B cell (primary cell): ENCODE measurements at regions not wholly inside any gene's neighbourhood (a gene's known extent, or its start where the extent isn't known, plus 50 kb on each side); places are given as distances from the start of the nearest gene placed in this dataset.

ENCODE experiments used
- ATAC-seq: fragments of 200-7000 bp; cut with Tn5 transposase; one replicate; pipeline ENCODE4 v1.10.0; 2021; ENCODE audit warnings: low read depth, mild to moderate bottlenecking, moderate number of reproducible peaks, moderate library complexity
- CTCF ChIA-PET: fragments of 350-600 bp; sonication (Branson Sonifier 250); formaldehyde crosslinking; loops from one replicate; lab custom pipeline; 2021; ENCODE audit warnings: antibody characterized with exemption, inconsistent platforms; lab: Charles Lee
- POLR2A ChIA-PET: fragments of 350-600 bp; sonication (Branson Sonifier 250); formaldehyde crosslinking; loops from one replicate; lab custom pipeline; 2021; ENCODE audit warnings: antibody characterized with exemption; lab: Charles Lee
- DNase-seq: peaks from one replicate; pipeline ENCODE4 v3.0.0; 2013
- H2AFZ ChIP-seq: 2 replicates; pipeline ENCODE4 v1.6.1; 2012; ENCODE audit warnings: mild to moderate bottlenecking, low read depth, low read length; ENCODE audit not compliant: insufficient read depth, poor library complexity, severe bottlenecking
- H3K27ac ChIP-seq, 2 donors: 1 replicate in 1 of 2; 2 replicates in 1 of 2; pipeline ENCODE4 v1.5.1; 2012 to 2013; ENCODE audit warnings: low read length in 2 of 2, mild to moderate bottlenecking in 2 of 2, moderate library complexity in 1 of 2
- H3K27me3 ChIP-seq, 4 experiments: fragments of 200-600 bp in 1 of 4; sonication (generic) in 1 of 4; replicated peaks in 1 of 4; 1 replicate in 2 of 4; 2 replicates in 2 of 4; pipeline versions ENCODE4 v1.6.1 to v1.7.0; 2013 to 2016; ENCODE audit warnings: low read length in 3 of 4, mild to moderate bottlenecking in 2 of 4, mixed read lengths in 1 of 4, moderate library complexity in 1 of 4; ENCODE audit not compliant: insufficient read depth in 4 of 4, control insufficient read depth in 3 of 4; ENCODE audit errors: control extremely low read depth in 1 of 4
- H3K36me3 ChIP-seq, 2 experiments: replicated peaks in 1 of 2; 1 replicate in 1 of 2; 2 replicates in 1 of 2; pipeline versions ENCODE4 v1.6.1 to v1.7.1; 2013; ENCODE audit warnings: low read length in 1 of 2; ENCODE audit not compliant: insufficient read depth in 2 of 2, control insufficient read depth in 1 of 2; ENCODE audit errors: control extremely low read depth in 1 of 2, extremely low read depth in 1 of 2
- H3K4me1 ChIP-seq, 2 donors: fragments of 200-600 bp in 1 of 2; sonication (generic) in 1 of 2; 1 replicate in 1 of 2; 2 replicates in 1 of 2; pipeline versions ENCODE4 v1.5.1 to v1.6.1; 2013 to 2017; ENCODE audit warnings: low read length in 2 of 2; ENCODE audit not compliant: control insufficient read depth in 2 of 2, insufficient read depth in 2 of 2
- H3K4me2 ChIP-seq: replicated peaks from 2 replicates; pipeline ENCODE3; 2012; ENCODE audit warnings: mild to moderate bottlenecking, low read depth, low read length; ENCODE audit not compliant: poor library complexity, severe bottlenecking
- H3K4me3 ChIP-seq, 5 experiments: fragments of 200-600 bp in 1 of 5; sonication (generic) in 1 of 5; 1 replicate in 3 of 5; 2 replicates in 2 of 5; pipeline versions ENCODE4 v1.5.1 to v1.7.0; 2011 to 2016; ENCODE audit warnings: low read length in 4 of 5, mild to moderate bottlenecking in 4 of 5, low read depth in 2 of 5, control low read depth in 1 of 5, moderate library complexity in 1 of 5; ENCODE audit not compliant: insufficient read depth in 1 of 5; ENCODE audit errors: control extremely low read depth in 1 of 5, extremely low read depth in 1 of 5
- H3K79me2 ChIP-seq: fragments of 200-600 bp; sonication (generic); one replicate; pipeline ENCODE4 v1.6.0; 2016; ENCODE audit warnings: low read length; ENCODE audit not compliant: control insufficient read depth, insufficient read depth
- H3K9ac ChIP-seq: fragments of 200-600 bp; sonication (generic); 2 replicates; pipeline ENCODE4 v1.6.1; 2017; ENCODE audit warnings: mild to moderate bottlenecking, low read length, moderate library complexity
- H3K9me3 ChIP-seq, 3 donors: one replicate each; pipeline versions ENCODE4 v1.6.1 to v1.7.1; 2013; ENCODE audit warnings: low read length in 2 of 3; ENCODE audit not compliant: control insufficient read depth in 2 of 3, insufficient read depth in 1 of 3; ENCODE audit errors: control extremely low read depth in 1 of 3
- H4K20me1 ChIP-seq: 2 replicates; pipeline ENCODE4 v1.6.0; 2012; ENCODE audit warnings: mild to moderate bottlenecking, low read length; ENCODE audit not compliant: insufficient read depth, control insufficient read depth, poor library complexity, severe bottlenecking
- H3K27ac Mint-ChIP-seq: one replicate; pipeline ENCODE4 v1.8.0; 2021; ENCODE audit warnings: mixed read lengths
- H3K27me3 Mint-ChIP-seq: one replicate; pipeline ENCODE4 v1.8.0; 2021; ENCODE audit warnings: mixed read lengths
- H3K4me1 Mint-ChIP-seq: one replicate; pipeline ENCODE4 v1.8.0; 2021; ENCODE audit warnings: mixed read lengths
- H3K4me3 Mint-ChIP-seq: one replicate; pipeline ENCODE4 v1.8.0; 2021; ENCODE audit warnings: mixed read lengths
- H3K9me3 Mint-ChIP-seq: one replicate; pipeline ENCODE4 v1.8.0; 2022; ENCODE audit warnings: mixed read lengths; ENCODE audit not compliant: insufficient read depth
- EZH2 ChIP-seq: IDR thresholded peaks from 2 replicates; pipeline ENCODE4 v1.6.1; 2012; ENCODE audit warnings: borderline replicate concordance, low read depth, mild to moderate bottlenecking, moderate library complexity, low read length; ENCODE audit not compliant: insufficient read depth, poor library complexity, severe bottlenecking
- WGBS: methylation state at CpG from one replicate; pipeline ENCODE4 v1.1.5; 2013; ENCODE audit warnings: missing lambda C conversion rate; ENCODE audit not compliant: insufficient coverage; 5-methylcytosine and 5-hydroxymethylcytosine counted together
- intact Hi-C: fragments of 100-400 bp; cut with micrococcal nuclease; formaldehyde crosslinking; loops from one replicate; pipeline ENCODE4 v1.10.0; 2022
- TF ChIP-seq, protein P1 (sequence below): fragments of 200-600 bp; IDR thresholded peaks from one replicate; pipeline ENCODE4 v1.8.0; 2022; ENCODE audit warnings: antibody characterized with exemption, mild to moderate bottlenecking

DNA sequence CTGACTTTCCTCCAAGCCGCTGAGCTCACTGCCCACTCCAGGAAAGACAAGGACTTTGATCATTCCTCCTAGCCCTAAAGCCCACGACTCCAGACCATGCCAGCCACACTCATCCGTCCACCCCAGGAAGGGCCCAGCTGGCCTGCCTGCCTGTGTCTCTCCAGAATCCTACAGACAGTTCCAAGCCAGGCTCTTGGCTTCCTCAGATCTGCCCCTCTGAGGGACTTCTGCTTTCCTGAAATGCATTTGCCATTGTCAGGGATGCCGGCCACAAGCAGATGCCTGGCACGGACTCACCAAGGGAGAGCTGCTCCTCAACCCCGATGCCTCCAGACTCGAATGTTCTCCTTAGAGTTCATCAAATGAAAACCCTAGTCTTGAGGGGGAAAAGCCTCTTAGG lies 155.8 kb downstream of the OAT start:
- peaks cover 0 to 11% (median 0%) of the 10 kb centered on the region in 3 donors for H3K9me3 ChIP-seq
- Mint-ChIP-seq H3K4me3 (no peak overlapping the region), H3K27ac (no peak overlapping the region), H3K9me3 (peaks cover 5% of the 10 kb centered on the region), H3K4me1 (no peaks in the 10 kb centered on the region), H3K27me3 (peaks cover 3% of the 10 kb centered on the region)
- no peak overlapping the region for H3K27ac ChIP-seq
- no peak for DNase-seq
- 73% methylated on average over 5 of the region's 7 CpGs for WGBS
- H3K36me3 ChIP-seq, result no peaks in the 10 kb centered on the region
- ATAC-seq, result no peak
- no peak overlapping the region for H3K9ac ChIP-seq
- CTCF ChIA-PET, result interaction anchor here (0.8 to 8.2 kb wide), 5 partner anchors 40 to 267 kb away, joined by 3 to 115 read pairs (median 4); no protein-coding TSS in a partner anchor
- no peaks in the 10 kb centered on the region for H3K4me1 ChIP-seq
- POLR2A ChIA-PET, result no interaction called here
- no peak overlapping the region for H3K4me3 ChIP-seq
- intact Hi-C loops, result loop anchor here (1.0 kb wide), 1 partner anchor 238 kb away; no protein-coding TSS in a partner anchor
- H3K79me2 ChIP-seq, result no peaks in the 10 kb centered on the region
- H3K4me2 ChIP-seq, result no peak overlapping the region
- TF ChIP-seq, protein P1, sequence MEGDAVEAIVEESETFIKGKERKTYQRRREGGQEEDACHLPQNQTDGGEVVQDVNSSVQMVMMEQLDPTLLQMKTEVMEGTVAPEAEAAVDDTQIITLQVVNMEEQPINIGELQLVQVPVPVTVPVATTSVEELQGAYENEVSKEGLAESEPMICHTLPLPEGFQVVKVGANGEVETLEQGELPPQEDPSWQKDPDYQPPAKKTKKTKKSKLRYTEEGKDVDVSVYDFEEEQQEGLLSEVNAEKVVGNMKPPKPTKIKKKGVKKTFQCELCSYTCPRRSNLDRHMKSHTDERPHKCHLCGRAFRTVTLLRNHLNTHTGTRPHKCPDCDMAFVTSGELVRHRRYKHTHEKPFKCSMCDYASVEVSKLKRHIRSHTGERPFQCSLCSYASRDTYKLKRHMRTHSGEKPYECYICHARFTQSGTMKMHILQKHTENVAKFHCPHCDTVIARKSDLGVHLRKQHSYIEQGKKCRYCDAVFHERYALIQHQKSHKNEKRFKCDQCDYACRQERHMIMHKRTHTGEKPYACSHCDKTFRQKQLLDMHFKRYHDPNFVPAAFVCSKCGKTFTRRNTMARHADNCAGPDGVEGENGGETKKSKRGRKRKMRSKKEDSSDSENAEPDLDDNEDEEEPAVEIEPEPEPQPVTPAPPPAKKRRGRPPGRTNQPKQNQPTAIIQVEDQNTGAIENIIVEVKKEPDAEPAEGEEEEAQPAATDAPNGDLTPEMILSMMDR, result no peak
- TF ChIP-seq EZH2, result no peak
- H4K20me1 ChIP-seq, result no peaks in the 10 kb centered on the region
- H2AFZ ChIP-seq, result no peak overlapping the region
- H3K27me3 ChIP-seq, result no peaks in the 10 kb centered on the region

DNA sequence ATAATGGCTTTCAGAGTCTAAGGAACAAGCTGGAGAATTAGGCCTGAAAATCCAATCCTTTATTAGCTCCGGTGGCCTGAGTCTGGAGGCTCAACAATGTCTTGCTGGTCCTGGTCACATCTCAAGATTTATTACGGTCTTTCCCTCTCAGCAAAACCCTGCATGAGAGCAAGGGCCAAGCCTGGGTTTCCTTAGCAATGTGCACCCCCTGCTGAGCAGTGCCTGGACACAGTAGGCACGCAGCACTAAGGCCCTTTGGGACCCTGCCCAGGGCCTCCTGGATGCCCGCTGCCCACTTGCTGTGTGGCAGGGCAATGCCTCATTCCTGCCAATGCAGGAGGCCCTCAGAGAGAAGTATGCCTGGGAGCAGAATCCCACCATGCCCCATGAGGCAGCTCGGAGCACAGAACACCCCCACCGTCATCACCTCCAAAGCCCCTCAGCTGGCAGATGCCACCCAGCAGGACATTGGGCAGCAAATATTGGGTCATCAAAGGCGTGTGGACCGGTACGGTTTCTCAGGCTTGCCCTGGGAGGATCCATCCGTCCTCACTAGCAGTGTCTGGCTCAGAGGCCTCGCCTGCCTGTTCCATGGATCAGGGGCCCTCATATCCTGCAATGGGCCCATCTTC lies 156.4 kb downstream of the OAT start:
- intact Hi-C loops, result loop anchor here (1.0 kb wide), 1 partner anchor 237 kb away; no protein-coding TSS in a partner anchor
- Histone ChIP-seq H3K4me2 (no peak overlapping the region), H2AFZ (no peak overlapping the region), H4K20me1 (no peaks in the 10 kb centered on the region), H3K9me3 (peaks cover 0 to 11% (median 0%) of the 10 kb centered on the region in 3 donors), H3K36me3 (no peaks in the 10 kb centered on the region), H3K79me2 (no peaks in the 10 kb centered on the region), H3K4me1 (no peaks in the 10 kb centered on the region), H3K9ac (no peak overlapping the region), H3K27me3 (no peaks in the 10 kb centered on the region), H3K4me3 (no peak overlapping the region), H3K27ac (no peak overlapping the region)
- ChIA-PET CTCF (interaction anchor here (0.8 to 8.2 kb wide), 9 partner anchors 40 to 266 kb away, joined by 3 to 115 read pairs (median 4); no protein-coding TSS in a partner anchor), POLR2A (interaction anchor here (0.6 kb wide), 1 partner anchor 1106 kb away, joined by 3 read pairs; no protein-coding TSS in a partner anchor)
- peak; percentile 51 for ATAC-seq
- DNase-seq, result peak; percentile 38
- peaks cover 3% of the 10 kb centered on the region for H3K27me3 Mint-ChIP-seq
- H3K4me1 Mint-ChIP-seq, result no peaks in the 10 kb centered on the region
- no peak overlapping the region for H3K4me3 Mint-ChIP-seq
- WGBS, result 95% methylated on average over 11 of the region's 11 CpGs
- H3K9me3 Mint-ChIP-seq, result peaks cover 5% of the 10 kb centered on the region
- H3K27ac Mint-ChIP-seq, result no peak overlapping the region
- no peak for TF ChIP-seq EZH2
- TF ChIP-seq, protein P1, result peak; percentile 34
